ENCODE measurements at regions not wholly inside any gene's neighbourhood (a gene's known extent, or its start where the extent isn't known, plus 50 kb on each side); places are given as distances from the start of the nearest gene placed in this dataset.
A peak's percentile ranks its signal among the peaks of the same experiment; 100 is the strongest.

DNA sequence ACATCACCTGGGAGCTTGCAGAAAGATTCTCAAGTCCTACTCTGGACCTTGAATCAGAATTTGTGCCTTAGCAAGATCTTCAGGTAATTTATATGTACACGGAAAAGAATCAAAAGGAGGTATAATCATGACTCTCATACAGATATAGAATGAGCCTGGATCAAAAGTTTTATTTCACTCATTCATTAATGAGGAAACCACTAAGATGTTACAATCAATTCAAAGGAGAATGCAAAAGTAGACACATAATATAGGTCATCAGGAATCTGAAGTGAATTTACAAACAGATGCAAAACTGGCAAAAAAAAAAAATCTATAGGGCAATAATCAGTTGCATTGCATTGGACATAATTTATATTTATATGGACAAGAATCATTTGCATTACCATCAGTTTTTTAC is 195.4 kb upstream of the TLE3 start:
- TF ChIP-seq, protein P1, sequence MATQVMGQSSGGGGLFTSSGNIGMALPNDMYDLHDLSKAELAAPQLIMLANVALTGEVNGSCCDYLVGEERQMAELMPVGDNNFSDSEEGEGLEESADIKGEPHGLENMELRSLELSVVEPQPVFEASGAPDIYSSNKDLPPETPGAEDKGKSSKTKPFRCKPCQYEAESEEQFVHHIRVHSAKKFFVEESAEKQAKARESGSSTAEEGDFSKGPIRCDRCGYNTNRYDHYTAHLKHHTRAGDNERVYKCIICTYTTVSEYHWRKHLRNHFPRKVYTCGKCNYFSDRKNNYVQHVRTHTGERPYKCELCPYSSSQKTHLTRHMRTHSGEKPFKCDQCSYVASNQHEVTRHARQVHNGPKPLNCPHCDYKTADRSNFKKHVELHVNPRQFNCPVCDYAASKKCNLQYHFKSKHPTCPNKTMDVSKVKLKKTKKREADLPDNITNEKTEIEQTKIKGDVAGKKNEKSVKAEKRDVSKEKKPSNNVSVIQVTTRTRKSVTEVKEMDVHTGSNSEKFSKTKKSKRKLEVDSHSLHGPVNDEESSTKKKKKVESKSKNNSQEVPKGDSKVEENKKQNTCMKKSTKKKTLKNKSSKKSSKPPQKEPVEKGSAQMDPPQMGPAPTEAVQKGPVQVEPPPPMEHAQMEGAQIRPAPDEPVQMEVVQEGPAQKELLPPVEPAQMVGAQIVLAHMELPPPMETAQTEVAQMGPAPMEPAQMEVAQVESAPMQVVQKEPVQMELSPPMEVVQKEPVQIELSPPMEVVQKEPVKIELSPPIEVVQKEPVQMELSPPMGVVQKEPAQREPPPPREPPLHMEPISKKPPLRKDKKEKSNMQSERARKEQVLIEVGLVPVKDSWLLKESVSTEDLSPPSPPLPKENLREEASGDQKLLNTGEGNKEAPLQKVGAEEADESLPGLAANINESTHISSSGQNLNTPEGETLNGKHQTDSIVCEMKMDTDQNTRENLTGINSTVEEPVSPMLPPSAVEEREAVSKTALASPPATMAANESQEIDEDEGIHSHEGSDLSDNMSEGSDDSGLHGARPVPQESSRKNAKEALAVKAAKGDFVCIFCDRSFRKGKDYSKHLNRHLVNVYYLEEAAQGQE (IDR thresholded peaks at IDR 0.05; ENCODE audit: insufficient read depth in 1 of 2, low read depth in 2 of 2, low read length in 2 of 2), result no peak
- TF ChIP-seq TAF1 (IDR thresholded peaks at IDR 0.05; ENCODE audit: borderline replicate concordance, insufficient read depth, low read length) (no peak), FOXP2 (optimal IDR thresholded peaks at IDR 0.05; ENCODE audit: borderline replicate concordance, extremely low read depth, extremely low read length, insufficient read depth) (no peak), POLR2AphosphoS5 (IDR thresholded peaks at IDR 0.05; ENCODE audit: low read depth, low read length) (no peak), SIN3A (IDR thresholded peaks at IDR 0.05; ENCODE audit: borderline replicate concordance, insufficient read depth, low read length) (no peak)

DNA sequence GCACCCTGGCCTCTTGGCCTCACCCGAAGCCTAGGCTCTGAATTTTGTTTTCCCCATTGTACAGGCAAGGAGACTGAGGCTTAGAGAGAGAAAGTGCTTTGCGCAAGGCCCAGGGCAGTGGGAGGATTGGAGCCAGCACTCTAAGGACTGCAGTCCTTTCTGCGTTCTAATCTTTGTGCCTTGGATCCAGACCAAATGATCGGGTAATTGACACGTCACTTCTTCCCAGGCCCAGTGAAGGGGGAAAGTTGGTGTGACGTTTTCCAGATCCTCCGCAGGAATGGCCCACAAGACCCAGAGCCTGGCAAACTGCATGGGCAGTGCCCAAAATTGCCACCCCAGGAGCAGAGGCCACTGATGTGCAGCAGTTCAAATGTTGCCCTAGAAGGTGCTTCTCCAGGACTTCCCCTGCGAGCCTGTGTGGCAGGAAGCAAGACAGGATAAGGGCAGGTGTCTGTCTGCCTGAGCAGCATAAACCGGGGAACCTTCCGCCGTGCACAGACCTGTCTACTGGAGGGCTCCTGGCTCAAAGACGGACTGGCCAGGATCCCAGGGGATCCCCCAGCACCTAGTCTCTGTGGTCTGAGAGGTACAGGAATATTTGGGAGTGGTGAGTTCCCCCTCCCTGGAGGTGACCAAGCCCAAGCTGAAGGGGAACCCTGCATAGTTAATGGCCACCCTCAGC is 194.5 kb upstream of the TLE3 start:
- TF ChIP-seq TAF1 (IDR thresholded peaks at IDR 0.05; ENCODE audit: borderline replicate concordance, insufficient read depth, low read length), result no peak
- TF ChIP-seq, protein P1 (IDR thresholded peaks at IDR 0.05; ENCODE audit: insufficient read depth in 1 of 2, low read depth in 2 of 2, low read length in 2 of 2), result no peak

DNA sequence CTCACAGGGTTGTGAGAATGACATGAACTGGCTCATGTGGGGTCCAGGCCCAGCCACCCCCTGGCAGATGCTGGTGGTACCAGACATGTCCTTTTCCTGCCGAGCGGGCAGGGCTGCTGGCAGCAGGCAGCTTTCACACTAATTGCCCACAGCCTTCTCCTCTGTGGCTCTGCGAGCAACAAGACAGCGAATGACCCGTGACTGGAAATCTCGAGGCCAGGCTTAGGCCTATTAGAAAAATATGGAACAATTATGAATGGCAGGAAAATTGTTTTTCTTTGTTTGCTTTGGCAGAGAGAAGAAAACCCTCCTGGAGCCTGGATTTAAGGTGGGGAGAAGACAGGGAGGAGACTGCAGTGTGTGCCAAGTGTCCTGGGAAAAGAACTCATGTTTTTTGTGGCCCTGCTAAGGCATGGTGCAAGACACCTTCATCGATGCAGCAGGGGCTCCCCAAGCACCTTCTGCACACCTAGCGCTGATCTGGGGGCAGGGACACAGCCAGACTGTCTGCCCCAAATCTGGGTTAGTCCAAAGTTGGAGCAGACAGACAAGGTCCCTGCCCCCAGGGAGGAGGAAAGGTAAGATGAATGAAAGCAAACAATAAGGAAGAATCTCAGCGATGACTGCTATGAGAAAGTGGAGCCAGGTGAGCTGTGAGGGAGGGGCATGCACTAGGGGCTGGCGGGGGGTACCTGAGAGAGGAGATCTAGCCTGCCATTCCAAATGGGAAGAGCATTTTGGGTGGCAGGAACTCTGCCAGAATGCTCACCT is 193.8 kb upstream of the TLE3 start:
- TF ChIP-seq POLR2AphosphoS5 (IDR thresholded peaks at IDR 0.05; ENCODE audit: low read depth, low read length), result no peak
- TF ChIP-seq, protein P1 (IDR thresholded peaks at IDR 0.05; ENCODE audit: insufficient read depth in 1 of 2, low read depth in 2 of 2, low read length in 2 of 2), result peak in 1 of 2 experiments; percentile 44; a peak in 1 of 4 replicates
- TF ChIP-seq FOXP2 (optimal IDR thresholded peaks at IDR 0.05; ENCODE audit: borderline replicate concordance, extremely low read depth, extremely low read length, insufficient read depth), result no peak
- TF ChIP-seq SIN3A (IDR thresholded peaks at IDR 0.05; ENCODE audit: borderline replicate concordance, insufficient read depth, low read length), result no peak
- no peak for TF ChIP-seq TAF1 (IDR thresholded peaks at IDR 0.05; ENCODE audit: borderline replicate concordance, insufficient read depth, low read length)

DNA sequence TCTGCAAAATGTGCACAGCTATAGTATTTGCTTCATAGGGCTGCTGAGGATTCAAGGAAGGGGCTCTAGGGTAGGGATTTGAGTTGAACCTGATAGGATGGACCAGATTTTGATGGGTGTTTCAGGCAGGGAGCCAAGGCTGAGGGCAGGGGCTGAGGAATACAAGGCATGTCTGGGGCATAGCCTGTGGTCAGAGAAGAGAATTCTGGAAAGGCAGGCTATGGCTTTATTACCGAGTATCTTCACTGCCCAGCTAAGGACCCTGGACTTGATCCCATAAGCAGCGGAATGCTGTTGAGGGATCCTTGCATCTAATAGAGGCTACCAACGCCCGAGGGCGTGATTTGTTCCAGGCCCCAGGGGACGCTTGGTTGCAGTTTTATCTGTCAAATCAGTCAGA is 193.0 kb upstream of the TLE3 start:
- TF ChIP-seq FOXP2 (optimal IDR thresholded peaks at IDR 0.05; ENCODE audit: borderline replicate concordance, extremely low read depth, extremely low read length, insufficient read depth), result no peak
- no peak for TF ChIP-seq TAF1 (IDR thresholded peaks at IDR 0.05; ENCODE audit: borderline replicate concordance, insufficient read depth, low read length)
- no peak for TF ChIP-seq SIN3A (IDR thresholded peaks at IDR 0.05; ENCODE audit: borderline replicate concordance, insufficient read depth, low read length)
- no peak for TF ChIP-seq POLR2AphosphoS5 (IDR thresholded peaks at IDR 0.05; ENCODE audit: low read depth, low read length)
- TF ChIP-seq, protein P1 (IDR thresholded peaks at IDR 0.05; ENCODE audit: insufficient read depth in 1 of 2, low read depth in 2 of 2, low read length in 2 of 2), result no peak
